ACC112 (cell line): ENCODE measurements at regions not wholly inside any gene's neighbourhood (a gene's known extent, or its start where the extent isn't known, plus 50 kb on each side); places are given as distances from the start of the nearest gene placed in this dataset.

Experiments used
- H2AFZ ChIP-seq: fragments of 200-600 bp; sonication (generic); one replicate; pipeline ENCODE4 v1.6.0; 2017; ENCODE audit warnings: antibody characterized with exemption, low read length; ENCODE audit not compliant: unreplicated experiment
- H3K27ac ChIP-seq: fragments of 200-600 bp; sonication (generic); 2 replicates; pipeline ENCODE4 v1.5.1; 2014; ENCODE audit warnings: low read depth, mild to moderate bottlenecking, antibody characterized with exemption, low read length, moderate library complexity
- H3K27me3 ChIP-seq: fragments of 200-600 bp; sonication (generic); 2 replicates; pipeline ENCODE4 v1.6.1; 2014; ENCODE audit warnings: mild to moderate bottlenecking, antibody characterized with exemption, low read length, moderate library complexity, mixed read lengths; ENCODE audit not compliant: insufficient read depth
- H3K36me3 ChIP-seq: fragments of 200-600 bp; sonication (generic); 2 replicates; pipeline ENCODE4 v1.6.1; 2016; ENCODE audit warnings: mild to moderate bottlenecking, antibody characterized with exemption, low read length, moderate library complexity, mixed read lengths; ENCODE audit not compliant: insufficient read depth
- H3K4me1 ChIP-seq: fragments of 200-600 bp; sonication (generic); one replicate; pipeline ENCODE4 v1.6.1; 2016; ENCODE audit warnings: low read length, mixed read lengths; ENCODE audit not compliant: insufficient read depth, unreplicated experiment, control insufficient read depth
- H3K4me3 ChIP-seq: fragments of 200-600 bp; sonication (generic); 2 replicates; pipeline ENCODE4 v1.5.1; 2014; ENCODE audit warnings: mild to moderate bottlenecking, low read depth, low read length
- H3K79me2 ChIP-seq: fragments of 200-600 bp; sonication (generic); one replicate; pipeline ENCODE4 v1.6.0; 2016; ENCODE audit warnings: low read length; ENCODE audit not compliant: control insufficient read depth, unreplicated experiment, insufficient read depth

- Histone ChIP-seq H3K27ac (no peak overlapping the region), H3K4me3 (no peak overlapping the region), H3K4me1 (no peaks in the 10 kb centered on the region), H3K79me2 (no peaks in the 10 kb centered on the region), H3K27me3 (no peaks in the 10 kb centered on the region), H2AFZ (no peak overlapping the region), H3K36me3 (no peaks in the 10 kb centered on the region)
Measured at GRCh38 chr5:5625491-5625890, 203.0 kb downstream of the ICE1 start.

- Histone ChIP-seq H2AFZ (no peak overlapping the region), H3K79me2 (no peaks in the 10 kb centered on the region), H3K4me3 (no peak overlapping the region), H3K36me3 (no peaks in the 10 kb centered on the region), H3K27me3 (no peaks in the 10 kb centered on the region), H3K4me1 (no peaks in the 10 kb centered on the region), H3K27ac (no peak overlapping the region)
Measured at GRCh38 chr5:5623397-5623796, 200.9 kb downstream of the ICE1 start.

GRCh38 chr5:5622806-5623205 lies 200.3 kb downstream of the ICE1 start:
- no peak overlapping the region for H3K27ac ChIP-seq
- H3K27me3 ChIP-seq: no peaks in the 10 kb centered on the region
- no peaks in the 10 kb centered on the region for H3K36me3 ChIP-seq
- no peaks in the 10 kb centered on the region for H3K79me2 ChIP-seq
- H2AFZ ChIP-seq: no peak overlapping the region
- H3K4me1 ChIP-seq: no peaks in the 10 kb centered on the region
- H3K4me3 ChIP-seq: no peak overlapping the region

DNA sequence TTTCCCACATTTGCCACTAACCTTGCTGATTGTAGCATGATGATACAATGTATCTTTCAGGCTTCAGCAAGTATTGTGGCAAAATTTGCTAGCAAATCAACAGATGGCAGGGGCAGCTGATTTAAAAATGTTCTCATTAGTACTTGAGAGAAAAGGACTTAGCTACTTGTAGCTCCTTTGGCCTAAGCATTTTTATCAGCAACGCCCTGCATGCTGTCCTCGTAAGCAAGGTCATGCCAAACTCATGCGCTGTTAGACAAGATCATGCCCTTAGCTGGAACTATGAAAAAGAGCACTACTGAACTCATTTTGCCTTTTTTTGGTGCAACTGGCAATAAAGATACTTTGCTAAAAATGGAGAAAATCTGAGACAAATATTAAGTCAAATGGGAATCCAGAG lies 197.1 kb downstream of the ICE1 start:
- no peak overlapping the region for H2AFZ ChIP-seq
- no peak overlapping the region for H3K27ac ChIP-seq
- H3K4me1 ChIP-seq: no peaks in the 10 kb centered on the region
- H3K27me3 ChIP-seq: no peaks in the 10 kb centered on the region
- H3K4me3 ChIP-seq: no peak overlapping the region
- no peaks in the 10 kb centered on the region for H3K79me2 ChIP-seq
- no peaks in the 10 kb centered on the region for H3K36me3 ChIP-seq

DNA sequence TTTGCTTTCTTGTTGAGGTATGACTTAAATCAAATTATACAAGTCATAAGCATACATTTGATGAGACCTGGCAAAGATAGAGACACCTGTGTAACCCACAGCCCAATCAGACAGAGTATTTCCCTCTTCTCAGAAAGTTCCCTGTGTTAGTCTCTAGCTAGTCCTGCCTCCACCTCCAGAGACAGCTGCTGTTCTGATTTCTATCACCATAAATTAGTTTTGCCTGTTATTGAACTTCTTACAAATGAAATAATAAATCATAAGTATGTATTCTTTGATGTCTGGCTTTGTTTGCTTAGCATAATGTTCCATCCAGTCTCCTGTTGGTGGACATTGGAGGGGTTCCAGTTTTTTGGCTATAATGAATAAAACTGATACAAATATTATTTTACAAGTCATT lies 194.5 kb downstream of the ICE1 start:
- Histone ChIP-seq H3K4me1 (no peaks in the 10 kb centered on the region), H3K27ac (no peak overlapping the region), H2AFZ (no peak overlapping the region), H3K27me3 (no peaks in the 10 kb centered on the region), H3K79me2 (no peaks in the 10 kb centered on the region), H3K4me3 (no peak overlapping the region), H3K36me3 (no peaks in the 10 kb centered on the region)

- no peak overlapping the region for H3K27ac ChIP-seq
- no peak overlapping the region for H3K4me3 ChIP-seq
- H3K27me3 ChIP-seq: no peaks in the 10 kb centered on the region
Measured at GRCh38 chr5:5616247-5616895, 193.9 kb downstream of the ICE1 start.

GRCh38 chr5:5615569-5615968 lies 193.1 kb downstream of the ICE1 start:
- Histone ChIP-seq H3K27me3 (no peaks in the 10 kb centered on the region), H3K36me3 (no peaks in the 10 kb centered on the region), H3K79me2 (no peaks in the 10 kb centered on the region), H3K4me1 (no peaks in the 10 kb centered on the region), H2AFZ (no peak overlapping the region), H3K4me3 (no peak overlapping the region), H3K27ac (no peak overlapping the region)

More at GRCh38 chr5:5616247-5616895, 193.9 kb downstream of the ICE1 start:
- Histone ChIP-seq H3K4me1 (no peaks in the 10 kb centered on the region), H3K36me3 (no peaks in the 10 kb centered on the region), H3K79me2 (no peaks in the 10 kb centered on the region), H2AFZ (no peak overlapping the region)

- no peaks in the 10 kb centered on the region for H3K79me2 ChIP-seq
- no peaks in the 10 kb centered on the region for H3K4me1 ChIP-seq
- H3K27ac ChIP-seq: no peak overlapping the region
- no peak overlapping the region for H3K4me3 ChIP-seq
- H3K36me3 ChIP-seq: no peaks in the 10 kb centered on the region
- H2AFZ ChIP-seq: no peak overlapping the region
- no peaks in the 10 kb centered on the region for H3K27me3 ChIP-seq
Measured at GRCh38 chr5:5613261-5613990, 190.9 kb downstream of the ICE1 start.

- no peak overlapping the region for H3K27ac ChIP-seq
- H3K79me2 ChIP-seq: no peaks in the 10 kb centered on the region
- H3K36me3 ChIP-seq: no peaks in the 10 kb centered on the region
- H3K27me3 ChIP-seq: no peaks in the 10 kb centered on the region
- no peak overlapping the region for H3K4me3 ChIP-seq
- no peak overlapping the region for H2AFZ ChIP-seq
- H3K4me1 ChIP-seq: no peaks in the 10 kb centered on the region
Measured at GRCh38 chr5:5612096-5612495, 189.6 kb downstream of the ICE1 start.

GRCh38 chr5:5609935-5610334 lies 187.5 kb downstream of the ICE1 start:
- H2AFZ ChIP-seq: no peak overlapping the region

DNA sequence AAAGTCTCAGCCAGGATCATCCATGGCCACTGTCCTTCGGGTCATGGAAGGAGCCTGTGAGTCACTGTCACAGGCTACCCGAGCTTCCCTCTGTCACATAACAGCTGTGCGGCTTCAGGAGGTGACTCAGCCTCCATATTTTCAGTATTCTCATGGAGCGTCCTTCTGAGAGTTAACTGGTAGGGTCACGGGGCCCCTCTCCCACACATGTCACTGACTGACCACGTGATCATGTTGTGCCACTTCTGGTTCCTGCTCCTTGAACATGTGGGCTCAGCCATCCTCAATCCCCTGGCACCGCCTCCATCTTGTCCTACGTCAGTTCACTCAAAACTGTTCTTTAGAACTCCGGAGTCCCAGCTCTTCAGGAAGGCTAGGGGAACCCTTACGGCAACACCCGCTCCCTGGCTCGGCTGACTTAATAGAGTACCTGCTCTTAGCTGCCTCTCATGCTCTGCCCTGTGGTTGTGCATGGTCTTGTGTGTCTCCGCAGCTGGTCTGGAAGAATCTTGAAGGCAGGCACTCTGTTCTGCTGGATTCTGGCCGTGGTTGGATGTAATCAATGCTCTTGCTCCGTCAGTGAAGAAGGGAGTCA lies 182.8 kb downstream of the ICE1 start:
- Histone ChIP-seq H3K27ac (no peak overlapping the region), H3K27me3 (no peaks in the 10 kb centered on the region), H3K4me1 (no peaks in the 10 kb centered on the region), H2AFZ (no peak overlapping the region), H3K4me3 (no peak overlapping the region), H3K36me3 (no peaks in the 10 kb centered on the region), H3K79me2 (no peaks in the 10 kb centered on the region)

More at GRCh38 chr5:5609935-5610334, 187.5 kb downstream of the ICE1 start:
- no peak overlapping the region for H3K4me3 ChIP-seq
- no peaks in the 10 kb centered on the region for H3K4me1 ChIP-seq
- H3K27me3 ChIP-seq: no peaks in the 10 kb centered on the region
- H3K79me2 ChIP-seq: no peaks in the 10 kb centered on the region
- H3K36me3 ChIP-seq: no peaks in the 10 kb centered on the region
- H3K27ac ChIP-seq: no peak overlapping the region
